GM12872 (cell line): ENCODE measurements at regions not wholly inside any gene's neighbourhood (a gene's known extent, or its start where the extent isn't known, plus 50 kb on each side); places are given as distances from the start of the nearest gene placed in this dataset.

Source experiments
- CTCF ChIP-seq: IDR thresholded peaks from 3 replicates; pipeline ENCODE4 v1.5.1; 2011; ENCODE audit warnings: low read depth, mild to moderate bottlenecking, low read length, moderate library complexity; ENCODE audit not compliant: insufficient read depth

GRCh38 chr11:70502677-70503467, 104.5 kb downstream of the CTTN start:
- no peak for TF ChIP-seq CTCF

DNA sequence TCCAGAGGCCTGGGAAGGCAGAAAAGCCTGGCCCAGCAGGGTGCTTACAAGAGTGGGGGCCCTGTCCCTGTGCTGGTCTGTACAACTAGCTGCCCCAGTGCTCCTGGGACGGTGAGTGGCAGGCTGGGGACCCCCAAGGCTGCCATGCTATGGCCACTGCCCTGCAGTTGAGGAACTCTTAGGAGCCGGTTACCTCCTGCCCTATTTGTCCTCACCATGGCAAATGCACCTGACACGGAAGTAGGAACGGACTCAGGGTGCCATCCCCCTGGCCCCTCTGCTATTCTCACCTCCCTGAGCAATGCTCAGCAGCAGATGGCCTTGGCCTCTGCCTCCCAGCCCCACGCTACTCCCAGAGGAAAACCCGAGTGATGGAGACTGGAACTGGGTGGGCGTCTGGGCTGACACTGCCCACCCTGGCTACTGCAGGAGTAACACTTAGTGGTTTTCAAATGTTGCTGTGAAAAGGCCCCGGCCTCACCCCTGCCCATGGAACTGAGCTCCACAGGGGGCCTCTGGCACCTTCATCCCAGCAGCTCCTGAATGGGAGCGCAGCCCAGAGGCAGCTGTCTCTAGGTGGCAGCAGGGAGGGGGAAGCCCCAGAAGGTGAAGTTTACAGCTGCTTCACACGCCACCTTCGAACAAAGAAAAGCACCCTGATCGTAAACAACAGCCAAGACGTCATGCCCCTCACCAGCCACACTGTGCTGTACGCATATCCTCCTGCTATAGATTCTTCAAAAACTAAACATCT, 105.3 kb downstream of the CTTN start:
- 0 out of 3 replicates have a peak, but pooled peaks have one; percentile 6 for TF ChIP-seq CTCF

- no peak for TF ChIP-seq CTCF
Observed at GRCh38 chr11:70504246-70505020, 106.1 kb downstream of the CTTN start.

- no peak for TF ChIP-seq CTCF
Observed at GRCh38 chr11:70505331-70505731, 107.0 kb downstream of the CTTN start.

- TF ChIP-seq CTCF = no peak
Observed at GRCh38 chr11:70505761-70506657, 107.7 kb downstream of the CTTN start.

DNA sequence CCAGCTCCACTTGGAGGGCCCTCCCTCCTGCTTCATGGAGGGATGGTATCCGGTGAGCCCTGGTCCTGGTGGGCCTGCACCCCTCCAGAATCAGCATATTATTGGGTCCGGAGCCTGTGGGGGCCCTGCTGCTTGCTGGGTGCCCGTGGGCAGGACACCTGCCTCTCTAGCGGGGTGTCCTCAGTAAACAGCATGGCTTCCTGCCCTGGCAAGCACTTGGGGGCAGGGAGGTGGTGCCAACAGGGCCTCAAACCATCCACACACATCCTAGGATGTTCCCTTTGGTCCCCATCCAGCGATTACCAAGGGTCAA, 108.3 kb downstream of the CTTN start:
- no peak for TF ChIP-seq CTCF
